ENCODE measurements at regions not wholly inside any gene's neighbourhood (a gene's known extent, or its start where the extent isn't known, plus 50 kb on each side); places are given as distances from the start of the nearest gene placed in this dataset.

- TF ChIP-seq POLR2A (IDR thresholded peaks at IDR 0.05) (no peak), CTCF (IDR thresholded peaks at IDR 0.05) (no peak)
These were observed 92.5 kb upstream of the AHR start for GRCh38 chr7:17205910-17206309.

Measured in sigmoid colon (tissue), 3 donors.